ENCODE measurements at regions not wholly inside any gene's neighbourhood (a gene's known extent, or its start where the extent isn't known, plus 50 kb on each side); places are given as distances from the start of the nearest gene placed in this dataset.
"Not testable (repeated sequence)": the region's sequence is repeated elsewhere in the genome, so short reads cannot be mapped to it uniquely, and the experiment has no call there.

GRCh38 chr10:114708084-114708483, 50.0 kb upstream of the ABLIM1 start:
- no peak overlapping the region for H3K27ac ChIP-seq

GRCh38 chr10:114708717-114709335, 50.8 kb upstream of the ABLIM1 start:
- Histone ChIP-seq H3K27me3 (no peaks in the 10 kb centered on the region), H3K27ac (no peak overlapping the region), H3K36me3 (no peaks in the 10 kb centered on the region), H3K9me3 (no peaks in the 10 kb centered on the region), H4K20me1 (no peaks in the 10 kb centered on the region), H3K4me2 (no peak overlapping the region), H3K4me1 (no peaks in the 10 kb centered on the region), H3K4me3 (no peak overlapping the region), H3K9ac (no peak overlapping the region)
- TF ChIP-seq Cebpa-rat (IDR thresholded peaks at IDR 0.05) = no peak

More at GRCh38 chr10:114708084-114708483, 50.0 kb upstream of the ABLIM1 start:
- Histone ChIP-seq H3K4me3 (no peak overlapping the region), H3K9ac (no peak overlapping the region), H4K20me1 (no peaks in the 10 kb centered on the region), H3K36me3 (no peaks in the 10 kb centered on the region), H3K4me1 (no peaks in the 10 kb centered on the region), H3K4me2 (no peak overlapping the region), H3K9me3 (no peaks in the 10 kb centered on the region), H3K27me3 (no peaks in the 10 kb centered on the region)
- no peak for TF ChIP-seq Cebpa-rat (IDR thresholded peaks at IDR 0.05)

GRCh38 chr10:114709984-114710383, 51.9 kb upstream of the ABLIM1 start:
- Histone ChIP-seq H3K36me3 (no peaks in the 10 kb centered on the region), H4K20me1 (no peaks in the 10 kb centered on the region), H3K4me1 (no peaks in the 10 kb centered on the region), H3K27me3 (no peaks in the 10 kb centered on the region), H3K4me3 (no peak overlapping the region), H3K4me2 (no peak overlapping the region), H3K27ac (no peak overlapping the region), H3K9me3 (no peaks in the 10 kb centered on the region), H3K9ac (no peak overlapping the region)
- TF ChIP-seq Cebpa-rat (IDR thresholded peaks at IDR 0.05) = no peak

- H3K27ac ChIP-seq = no peak overlapping the region
- H3K27me3 ChIP-seq = no peaks in the 10 kb centered on the region
- H4K20me1 ChIP-seq = no peaks in the 10 kb centered on the region
- H3K9me3 ChIP-seq = no peaks in the 10 kb centered on the region
- no peaks in the 10 kb centered on the region for H3K36me3 ChIP-seq
- no peak overlapping the region for H3K9ac ChIP-seq
- no peak overlapping the region for H3K4me3 ChIP-seq
- TF ChIP-seq Cebpa-rat (IDR thresholded peaks at IDR 0.05) = no peak
- no peaks in the 10 kb centered on the region for H3K4me1 ChIP-seq
- H3K4me2 ChIP-seq = no peak overlapping the region
Measured at GRCh38 chr10:114711176-114711868, 53.2 kb upstream of the ABLIM1 start.

- no peaks in the 10 kb centered on the region for H3K36me3 ChIP-seq
- H3K4me1 ChIP-seq = no peaks in the 10 kb centered on the region
Measured at GRCh38 chr10:114711869-114712250, 53.8 kb upstream of the ABLIM1 start.

GRCh38 chr10:114713525-114714090, 55.5 kb upstream of the ABLIM1 start:
- Histone ChIP-seq H3K4me3 (no peak overlapping the region), H3K4me2 (no peak overlapping the region), H3K9me3 (no peaks in the 10 kb centered on the region), H3K9ac (no peak overlapping the region), H3K36me3 (no peaks in the 10 kb centered on the region), H3K4me1 (no peaks in the 10 kb centered on the region), H4K20me1 (no peaks in the 10 kb centered on the region), H3K27me3 (no peaks in the 10 kb centered on the region), H3K27ac (no peak overlapping the region)
- TF ChIP-seq Cebpa-rat (IDR thresholded peaks at IDR 0.05) = no peak

More at GRCh38 chr10:114711869-114712250, 53.8 kb upstream of the ABLIM1 start:
- Histone ChIP-seq H3K9me3 (no peaks in the 10 kb centered on the region), H4K20me1 (no peaks in the 10 kb centered on the region), H3K4me2 (no peak overlapping the region), H3K4me3 (no peak overlapping the region), H3K27ac (no peak overlapping the region), H3K27me3 (no peaks in the 10 kb centered on the region), H3K9ac (no peak overlapping the region)
- no peak for TF ChIP-seq Cebpa-rat (IDR thresholded peaks at IDR 0.05)

GRCh38 chr10:114714281-114714741, 56.2 kb upstream of the ABLIM1 start:
- no peak overlapping the region for H3K9ac ChIP-seq
- H3K27ac ChIP-seq = no peak overlapping the region

GRCh38 chr10:114715171-114715670, 57.1 kb upstream of the ABLIM1 start:
- no peaks in the 10 kb centered on the region for H3K27me3 ChIP-seq
- no peaks in the 10 kb centered on the region for H3K4me1 ChIP-seq
- H3K27ac ChIP-seq = no peak overlapping the region
- TF ChIP-seq Cebpa-rat (IDR thresholded peaks at IDR 0.05) = no peak
- no peak overlapping the region for H3K9ac ChIP-seq
- no peaks in the 10 kb centered on the region for H3K9me3 ChIP-seq
- no peak overlapping the region for H3K4me2 ChIP-seq
- H4K20me1 ChIP-seq = no peaks in the 10 kb centered on the region
- H3K36me3 ChIP-seq = no peaks in the 10 kb centered on the region
- no peak overlapping the region for H3K4me3 ChIP-seq

More at GRCh38 chr10:114714281-114714741, 56.2 kb upstream of the ABLIM1 start:
- H3K27me3 ChIP-seq = no peaks in the 10 kb centered on the region
- H4K20me1 ChIP-seq = no peaks in the 10 kb centered on the region
- no peak overlapping the region for H3K4me3 ChIP-seq
- no peak overlapping the region for H3K4me2 ChIP-seq
- H3K36me3 ChIP-seq = no peaks in the 10 kb centered on the region
- no peaks in the 10 kb centered on the region for H3K9me3 ChIP-seq
- TF ChIP-seq Cebpa-rat (IDR thresholded peaks at IDR 0.05) = no peak
- no peaks in the 10 kb centered on the region for H3K4me1 ChIP-seq

- H3K9me3 ChIP-seq = no peaks in the 10 kb centered on the region
- H3K4me3 ChIP-seq = no peak overlapping the region
- no peaks in the 10 kb centered on the region for H3K36me3 ChIP-seq
- no peak overlapping the region for H3K9ac ChIP-seq
- H3K4me1 ChIP-seq = no peaks in the 10 kb centered on the region
- TF ChIP-seq Cebpa-rat (IDR thresholded peaks at IDR 0.05) = no peak
- H3K4me2 ChIP-seq = no peak overlapping the region
- H3K27ac ChIP-seq = no peak overlapping the region
- H4K20me1 ChIP-seq = no peaks in the 10 kb centered on the region
- no peaks in the 10 kb centered on the region for H3K27me3 ChIP-seq
Measured at GRCh38 chr10:114716811-114717404, 58.8 kb upstream of the ABLIM1 start.

GRCh38 chr10:114717881-114718280, 59.8 kb upstream of the ABLIM1 start:
- not testable (repeated sequence) for H3K36me3 ChIP-seq, H3K4me3 ChIP-seq, H3K27me3 ChIP-seq, H3K4me2 ChIP-seq, H3K9ac ChIP-seq, H3K4me1 ChIP-seq, H3K9me3 ChIP-seq, H3K27ac ChIP-seq, H4K20me1 ChIP-seq

Measured in BLaER1 (cell line).